K562 (cell line): ENCODE measurements at regions not wholly inside any gene's neighbourhood (a gene's known extent, or its start where the extent isn't known, plus 50 kb on each side); places are given as distances from the start of the nearest gene placed in this dataset.

Experiments used
- BHLHE40 ChIP-seq: IDR thresholded peaks from 2 replicates; pipeline ENCODE4 v1.6.1; 2011; ENCODE audit warnings: low read length, improper control_type of control experiment
- CBX3 ChIP-seq, 2 experiments: IDR thresholded peaks; 1 replicate in 1 of 2; 2 replicates in 1 of 2; pipeline ENCODE4 v1.6.1; 2012; ENCODE audit warnings: inconsistent platforms in 2 of 2, low read length in 2 of 2, borderline replicate concordance in 1 of 2, control low read depth in 1 of 2
- CBX5 ChIP-seq: IDR thresholded peaks from 2 replicates; pipeline ENCODE4 v1.6.1; 2014; ENCODE audit warnings: low read depth, borderline replicate concordance
- CC2D1A ChIP-seq: fragments of 450-650 bp; IDR thresholded peaks from 2 replicates; pipeline ENCODE4 v1.6.1; 2017; ENCODE audit warnings: mild to moderate bottlenecking
- CHD1 ChIP-seq: fragments of 200-600 bp; sonication (generic); IDR thresholded peaks from one replicate; pipeline ENCODE4 v1.6.1; 2012; ENCODE audit warnings: mild to moderate bottlenecking, moderate library complexity, low read length, inconsistent platforms
- CREB3L1 ChIP-seq: fragments of 450-650 bp; IDR thresholded peaks from 2 replicates; pipeline ENCODE4 v1.6.1; 2014; ENCODE audit warnings: low read depth, mild to moderate bottlenecking, moderate library complexity, borderline replicate concordance
- ETV6 ChIP-seq, 3 experiments: fragments of 150-350 bp in 1 of 3; sonication (generic) in 1 of 3; formaldehyde crosslinking in 1 of 3; IDR thresholded peaks; 2 replicates each; pipeline versions ENCODE4 v1.6.1 to v1.8.0; 2014 to 2022; ENCODE audit warnings: borderline replicate concordance in 2 of 3, low read depth in 2 of 3, antibody characterized with exemption in 1 of 3, low read length in 1 of 3, mild to moderate bottlenecking in 1 of 3, missing genetic modification reagents in 1 of 3
- EZH2 ChIP-seq: IDR thresholded peaks from 2 replicates; pipeline ENCODE4 v1.6.1; 2012; ENCODE audit warnings: low read depth, mild to moderate bottlenecking, inconsistent platforms, low read length, borderline replicate concordance
- GABPB1 ChIP-seq: sonication (generic); formaldehyde crosslinking; IDR thresholded peaks from 2 replicates; pipeline ENCODE4 v1.8.0; 2022; ENCODE audit warnings: mild to moderate bottlenecking, missing genetic modification reagents
- HNRNPH1 ChIP-seq: fragments of 200-400 bp; formaldehyde crosslinking; optimal IDR thresholded peaks from 2 replicates; pipeline ENCODE3; 2017; ENCODE audit warnings: low read depth, mild to moderate bottlenecking, low read length, moderate library complexity
- MAFF ChIP-seq: IDR thresholded peaks from 2 replicates; pipeline ENCODE4 v1.6.1; 2012; ENCODE audit warnings: low read length, improper control_type of control experiment
- NCOR1 ChIP-seq: fragments of 450-650 bp; IDR thresholded peaks from 2 replicates; pipeline ENCODE4 v1.6.1; 2016; ENCODE audit warnings: mild to moderate bottlenecking, moderate library complexity
- NEUROD1 ChIP-seq: fragments of 150-350 bp; IDR thresholded peaks from 2 replicates; pipeline ENCODE4 v1.6.1; 2014; ENCODE audit warnings: borderline replicate concordance, low read length, low read depth; ENCODE audit not compliant: partially characterized antibody
- PHTF2 ChIP-seq: fragments of 250-450 bp; sonication (Bioruptor Pico); IDR thresholded peaks from 2 replicates; pipeline ENCODE4 v1.5.0; 2021; ENCODE audit warnings: mild to moderate bottlenecking
- SFPQ ChIP-seq: fragments of 200-400 bp; formaldehyde crosslinking; IDR thresholded peaks from 2 replicates; pipeline ENCODE4 v1.6.1; 2017; ENCODE audit warnings: mild to moderate bottlenecking, low read depth, low read length, moderate library complexity
- TEAD1 ChIP-seq, 2 experiments: fragments of 450-650 bp in 1 of 2; sonication (generic) in 1 of 2; formaldehyde crosslinking; IDR thresholded peaks; 2 replicates each; pipeline versions ENCODE4 v1.4.0 to v1.8.0; 2020 to 2022; ENCODE audit warnings: mild to moderate bottlenecking in 2 of 2, missing genetic modification reagents in 1 of 2
- THAP7 ChIP-seq: fragments of 250-450 bp; sonication (Bioruptor Pico); IDR thresholded peaks from 2 replicates; pipeline ENCODE4 v1.5.0; 2021
- YBX1 ChIP-seq: fragments of 450-650 bp; IDR thresholded peaks from 2 replicates; pipeline ENCODE4 v1.7.1; 2016; ENCODE audit warnings: mild to moderate bottlenecking
- ZFPM2 ChIP-seq: fragments of 250-450 bp; sonication (Bioruptor Pico); IDR thresholded peaks from 2 replicates; pipeline ENCODE4 v1.5.1; 2022; ENCODE audit warnings: mild to moderate bottlenecking
- ZNF217 ChIP-seq: sonication (generic); formaldehyde crosslinking; IDR thresholded peaks from 2 replicates; pipeline ENCODE4 v1.8.0; 2022; ENCODE audit warnings: mild to moderate bottlenecking, missing genetic modification reagents
- ZNF277 ChIP-seq: fragments of 250-450 bp; sonication (Bioruptor Pico); IDR thresholded peaks from 2 replicates; pipeline ENCODE4 v1.8.0; 2022; ENCODE audit warnings: inconsistent platforms, mild to moderate bottlenecking, moderate library complexity, borderline replicate concordance
- ZNF280B ChIP-seq: fragments of 250-450 bp; sonication (Bioruptor Pico); IDR thresholded peaks from 2 replicates; pipeline ENCODE4 v1.5.1; 2021; ENCODE audit warnings: mild to moderate bottlenecking

- TF ChIP-seq CREB3L1 (no peak), MAFF (no peak), CC2D1A (peak; percentile 86), BHLHE40 (no peak), CHD1 (no peak), EZH2 (no peak), TEAD1 (CRISPR knock-in tag; IDR thresholded peaks at IDR 0.05) (no peak), THAP7 (CRISPR knock-in tag) (no peak), CBX3 (IDR thresholded peaks at IDR 0.05; ENCODE audit: borderline replicate concordance in 1 of 2, low read length in 2 of 2) (peak in 1 of 2 experiments; percentile 75; a peak in 1 of 3 replicates), YBX1 (no peak), ZNF277 (no peak), GABPB1 (no peak), ZNF280B (CRISPR knock-in tag) (no peak), PHTF2 (no peak), CBX5 (no peak), ETV6 (IDR thresholded peaks at IDR 0.05; ENCODE audit: borderline replicate concordance in 1 of 2, low read depth in 2 of 2, low read length in 1 of 2) (no peak), ETV6 (CRISPR knock-in tag; IDR thresholded peaks at IDR 0.05; ENCODE audit: borderline replicate concordance) (no peak), ZFPM2 (CRISPR knock-in tag) (no peak), HNRNPH1 (no peak), ZNF217 (CRISPR knock-in tag) (no peak), SFPQ (no peak), NEUROD1 (no peak), NCOR1 (no peak; the same call in 1 of the 2 replicates)
These were observed 107.8 kb downstream of the FBXO5 start (continued) for GRCh38 chr6:152874846-152875568.
